Adrenal gland (tissue), 5 donors: ENCODE measurements at regions not wholly inside any gene's neighbourhood (a gene's known extent, or its start where the extent isn't known, plus 50 kb on each side); places are given as distances from the start of the nearest gene placed in this dataset.

Experiments
- POLR2A ChIP-seq, 2 donors: fragments of 450-650 bp; IDR thresholded peaks; one replicate each; pipeline ENCODE4 v1.6.1; 2017; ENCODE audit warnings: antibody characterized with exemption in 2 of 2, mild to moderate bottlenecking in 2 of 2, moderate library complexity in 1 of 2
- TF ChIP-seq, protein P1 (sequence below), 6 experiments: fragments of 450-650 bp in 4 of 6; fragments of 200-600 bp in 2 of 6; sonication (generic) in 1 of 6; IDR thresholded peaks; 1 replicate in 5 of 6; 2 replicates in 1 of 6; pipeline versions ENCODE4 v1.5.1 to v1.8.0; 2016 to 2021; ENCODE audit warnings: antibody characterized with exemption in 6 of 6, mild to moderate bottlenecking in 2 of 6, moderate library complexity in 1 of 6
- donor health status: DM: no; HTN: no; CAD: no.

GRCh38 chr4:72706684-72707083 is 137.7 kb upstream of the ADAMTS3 start:
- TF ChIP-seq, protein P1, sequence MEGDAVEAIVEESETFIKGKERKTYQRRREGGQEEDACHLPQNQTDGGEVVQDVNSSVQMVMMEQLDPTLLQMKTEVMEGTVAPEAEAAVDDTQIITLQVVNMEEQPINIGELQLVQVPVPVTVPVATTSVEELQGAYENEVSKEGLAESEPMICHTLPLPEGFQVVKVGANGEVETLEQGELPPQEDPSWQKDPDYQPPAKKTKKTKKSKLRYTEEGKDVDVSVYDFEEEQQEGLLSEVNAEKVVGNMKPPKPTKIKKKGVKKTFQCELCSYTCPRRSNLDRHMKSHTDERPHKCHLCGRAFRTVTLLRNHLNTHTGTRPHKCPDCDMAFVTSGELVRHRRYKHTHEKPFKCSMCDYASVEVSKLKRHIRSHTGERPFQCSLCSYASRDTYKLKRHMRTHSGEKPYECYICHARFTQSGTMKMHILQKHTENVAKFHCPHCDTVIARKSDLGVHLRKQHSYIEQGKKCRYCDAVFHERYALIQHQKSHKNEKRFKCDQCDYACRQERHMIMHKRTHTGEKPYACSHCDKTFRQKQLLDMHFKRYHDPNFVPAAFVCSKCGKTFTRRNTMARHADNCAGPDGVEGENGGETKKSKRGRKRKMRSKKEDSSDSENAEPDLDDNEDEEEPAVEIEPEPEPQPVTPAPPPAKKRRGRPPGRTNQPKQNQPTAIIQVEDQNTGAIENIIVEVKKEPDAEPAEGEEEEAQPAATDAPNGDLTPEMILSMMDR (IDR thresholded peaks at IDR 0.05): no peak
- no peak for TF ChIP-seq POLR2A (IDR thresholded peaks at IDR 0.05)
